ENCODE measurements at regions not wholly inside any gene's neighbourhood (a gene's known extent, or its start where the extent isn't known, plus 50 kb on each side); places are given as distances from the start of the nearest gene placed in this dataset.

DNA sequence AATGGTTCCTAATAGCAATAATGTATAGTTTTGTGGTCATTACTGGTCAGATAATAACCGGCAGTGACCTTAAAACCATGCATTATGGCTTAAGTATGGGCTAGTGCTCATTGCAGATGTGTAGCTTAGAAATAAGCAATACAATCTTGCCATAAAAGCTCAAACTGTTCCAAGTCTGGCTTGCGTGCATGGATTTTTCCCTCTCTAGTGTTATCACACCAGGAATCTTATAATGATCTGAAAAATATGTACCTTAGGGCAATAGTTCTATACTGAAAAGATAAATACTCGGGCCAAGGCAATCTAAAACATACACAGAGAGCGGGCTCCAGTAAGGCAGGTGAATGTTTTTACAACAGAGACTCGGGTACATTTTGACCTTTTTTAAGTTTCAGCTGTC, 157.8 kb downstream of the DHX15 start:
- TF ChIP-seq, protein P1, sequence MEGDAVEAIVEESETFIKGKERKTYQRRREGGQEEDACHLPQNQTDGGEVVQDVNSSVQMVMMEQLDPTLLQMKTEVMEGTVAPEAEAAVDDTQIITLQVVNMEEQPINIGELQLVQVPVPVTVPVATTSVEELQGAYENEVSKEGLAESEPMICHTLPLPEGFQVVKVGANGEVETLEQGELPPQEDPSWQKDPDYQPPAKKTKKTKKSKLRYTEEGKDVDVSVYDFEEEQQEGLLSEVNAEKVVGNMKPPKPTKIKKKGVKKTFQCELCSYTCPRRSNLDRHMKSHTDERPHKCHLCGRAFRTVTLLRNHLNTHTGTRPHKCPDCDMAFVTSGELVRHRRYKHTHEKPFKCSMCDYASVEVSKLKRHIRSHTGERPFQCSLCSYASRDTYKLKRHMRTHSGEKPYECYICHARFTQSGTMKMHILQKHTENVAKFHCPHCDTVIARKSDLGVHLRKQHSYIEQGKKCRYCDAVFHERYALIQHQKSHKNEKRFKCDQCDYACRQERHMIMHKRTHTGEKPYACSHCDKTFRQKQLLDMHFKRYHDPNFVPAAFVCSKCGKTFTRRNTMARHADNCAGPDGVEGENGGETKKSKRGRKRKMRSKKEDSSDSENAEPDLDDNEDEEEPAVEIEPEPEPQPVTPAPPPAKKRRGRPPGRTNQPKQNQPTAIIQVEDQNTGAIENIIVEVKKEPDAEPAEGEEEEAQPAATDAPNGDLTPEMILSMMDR (IDR thresholded peaks at IDR 0.05) = no peak
- TF ChIP-seq CBFB (CRISPR knock-in tag; IDR thresholded peaks at IDR 0.05; ENCODE audit: low read depth) (no peak), FOXJ3 (CRISPR knock-in tag; IDR thresholded peaks at IDR 0.05; ENCODE audit: borderline replicate concordance) (no peak), ZNF423 (CRISPR knock-in tag; IDR thresholded peaks at IDR 0.05) (no peak)
- TF ChIP-seq, protein P2, sequence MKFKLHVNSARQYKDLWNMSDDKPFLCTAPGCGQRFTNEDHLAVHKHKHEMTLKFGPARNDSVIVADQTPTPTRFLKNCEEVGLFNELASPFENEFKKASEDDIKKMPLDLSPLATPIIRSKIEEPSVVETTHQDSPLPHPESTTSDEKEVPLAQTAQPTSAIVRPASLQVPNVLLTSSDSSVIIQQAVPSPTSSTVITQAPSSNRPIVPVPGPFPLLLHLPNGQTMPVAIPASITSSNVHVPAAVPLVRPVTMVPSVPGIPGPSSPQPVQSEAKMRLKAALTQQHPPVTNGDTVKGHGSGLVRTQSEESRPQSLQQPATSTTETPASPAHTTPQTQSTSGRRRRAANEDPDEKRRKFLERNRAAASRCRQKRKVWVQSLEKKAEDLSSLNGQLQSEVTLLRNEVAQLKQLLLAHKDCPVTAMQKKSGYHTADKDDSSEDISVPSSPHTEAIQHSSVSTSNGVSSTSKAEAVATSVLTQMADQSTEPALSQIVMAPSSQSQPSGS (CRISPR knock-in tag; IDR thresholded peaks at IDR 0.05; ENCODE audit: borderline replicate concordance, low read depth) = no peak
- TF ChIP-seq, protein P3, sequence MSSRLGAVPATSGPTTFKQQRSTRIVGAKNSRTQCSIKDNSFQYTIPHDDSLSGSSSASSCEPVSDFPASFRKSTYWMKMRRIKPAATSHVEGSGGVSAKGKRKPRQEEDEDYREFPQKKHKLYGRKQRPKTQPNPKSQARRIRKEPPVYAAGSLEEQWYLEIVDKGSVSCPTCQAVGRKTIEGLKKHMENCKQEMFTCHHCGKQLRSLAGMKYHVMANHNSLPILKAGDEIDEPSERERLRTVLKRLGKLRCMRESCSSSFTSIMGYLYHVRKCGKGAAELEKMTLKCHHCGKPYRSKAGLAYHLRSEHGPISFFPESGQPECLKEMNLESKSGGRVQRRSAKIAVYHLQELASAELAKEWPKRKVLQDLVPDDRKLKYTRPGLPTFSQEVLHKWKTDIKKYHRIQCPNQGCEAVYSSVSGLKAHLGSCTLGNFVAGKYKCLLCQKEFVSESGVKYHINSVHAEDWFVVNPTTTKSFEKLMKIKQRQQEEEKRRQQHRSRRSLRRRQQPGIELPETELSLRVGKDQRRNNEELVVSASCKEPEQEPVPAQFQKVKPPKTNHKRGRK (CRISPR knock-in tag; IDR thresholded peaks at IDR 0.05; ENCODE audit: borderline replicate concordance) = no peak
